H9 (cell line): ENCODE measurements at regions not wholly inside any gene's neighbourhood (a gene's known extent, or its start where the extent isn't known, plus 50 kb on each side); places are given as distances from the start of the nearest gene placed in this dataset.

Source experiments
- DNase-seq: peaks from one replicate; pipeline ENCODE4 v3.0.0-alpha.2; 2017
- H2AFZ ChIP-seq: one replicate; pipeline ENCODE4 v1.6.1; 2013; ENCODE audit warnings: mild to moderate bottlenecking, low read length, control low read depth, moderate library complexity
- H2AK5ac ChIP-seq: 2 replicates; pipeline ENCODE4 v1.6.1; 2013; ENCODE audit warnings: low read length, control low read depth, mixed read lengths; ENCODE audit not compliant: insufficient read length
- H2BK120ac ChIP-seq: one replicate; pipeline ENCODE4 v1.6.1; 2013; ENCODE audit warnings: low read depth, mild to moderate bottlenecking, low read length, control low read depth, inconsistent platforms; ENCODE audit not compliant: poor library complexity, severe bottlenecking
- H2BK12ac ChIP-seq: 2 replicates; pipeline ENCODE4 v1.6.1; 2013; ENCODE audit warnings: low read length, control low read depth, mixed read lengths, low read depth; ENCODE audit not compliant: insufficient read length
- H2BK15ac ChIP-seq: 2 replicates; pipeline ENCODE4 v1.6.1; 2013; ENCODE audit warnings: low read depth, low read length, control low read depth
- H2BK20ac ChIP-seq: one replicate; pipeline ENCODE4 v1.6.1; 2013; ENCODE audit warnings: low read depth, mild to moderate bottlenecking, low read length, control low read depth, inconsistent platforms; ENCODE audit not compliant: poor library complexity, severe bottlenecking
- H2BK5ac ChIP-seq: 2 replicates; pipeline ENCODE4 v1.6.1; 2013; ENCODE audit warnings: low read length, control low read depth, mixed read lengths; ENCODE audit not compliant: insufficient read length
- H3K14ac ChIP-seq: 2 replicates; pipeline ENCODE4 v1.6.1; 2013; ENCODE audit warnings: low read length, control low read depth; ENCODE audit not compliant: insufficient read depth
- H3K18ac ChIP-seq: 2 replicates; pipeline ENCODE4 v1.6.1; 2013; ENCODE audit warnings: low read depth, mild to moderate bottlenecking, mixed read lengths, low read length, control low read depth; ENCODE audit not compliant: insufficient read length
- H3K23ac ChIP-seq: 2 replicates; pipeline ENCODE4 v1.6.1; 2013; ENCODE audit warnings: low read length, control low read depth, mixed read lengths, low read depth; ENCODE audit not compliant: insufficient read length
- H3K23me2 ChIP-seq: 2 replicates; pipeline ENCODE4 v1.6.1; 2013; ENCODE audit warnings: low read depth, mild to moderate bottlenecking, mixed read lengths, low read length, control low read depth; ENCODE audit not compliant: insufficient read length, poor library complexity, severe bottlenecking
- H3K27ac ChIP-seq: 2 replicates; pipeline ENCODE4 v1.5.1; 2013; ENCODE audit warnings: low read length, control low read depth, mixed read lengths, low read depth; ENCODE audit not compliant: insufficient read length
- H3K27me3 ChIP-seq: 2 replicates; pipeline ENCODE4 v1.6.1; 2013; ENCODE audit warnings: low read length, control low read depth, inconsistent platforms; ENCODE audit not compliant: insufficient read depth
- H3K4ac ChIP-seq: 2 replicates; pipeline ENCODE4 v1.6.1; 2013; ENCODE audit warnings: low read depth, mild to moderate bottlenecking, control low read depth, inconsistent platforms, low read length, moderate library complexity
- H3K4me1 ChIP-seq: 2 replicates; pipeline ENCODE4 v1.6.1; 2013; ENCODE audit warnings: low read length, control low read depth, inconsistent platforms; ENCODE audit not compliant: insufficient read depth
- H3K4me2 ChIP-seq: 2 replicates; pipeline ENCODE4 v1.6.1; 2013; ENCODE audit warnings: low read length, control low read depth, mixed read lengths; ENCODE audit not compliant: insufficient read length, insufficient read depth
- H3K56ac ChIP-seq: 2 replicates; pipeline ENCODE4 v1.6.1; 2013; ENCODE audit warnings: low read depth, mild to moderate bottlenecking, mixed read lengths, low read length, control low read depth; ENCODE audit not compliant: insufficient read length
- H3K79me1 ChIP-seq: 2 replicates; pipeline ENCODE4 v1.6.1; 2013; ENCODE audit warnings: low read depth, mild to moderate bottlenecking, moderate library complexity, low read length, control low read depth, inconsistent platforms; ENCODE audit not compliant: insufficient read depth, poor library complexity, severe bottlenecking
- H3K79me2 ChIP-seq: 2 replicates; pipeline ENCODE4 v1.6.1; 2013; ENCODE audit warnings: low read length, control low read depth, inconsistent platforms; ENCODE audit not compliant: insufficient read depth
- H3K9ac ChIP-seq: 2 replicates; pipeline ENCODE4 v1.6.1; 2013; ENCODE audit warnings: low read length, control low read depth, mixed read lengths; ENCODE audit not compliant: insufficient read length; ENCODE audit errors: extremely low read depth
- H3K9me3 ChIP-seq: one replicate; pipeline ENCODE4 v1.6.1; 2013; ENCODE audit warnings: low read depth, low read length, inconsistent platforms; ENCODE audit not compliant: control insufficient read depth
- H3T11ph ChIP-seq: one replicate; pipeline ENCODE4 v1.6.1; 2013; ENCODE audit warnings: mild to moderate bottlenecking, low read length, control low read depth, inconsistent platforms
- H4K20me1 ChIP-seq: one replicate; pipeline ENCODE4 v1.6.1; 2013; ENCODE audit not compliant: control insufficient read depth, insufficient read length, insufficient read depth
- H4K5ac ChIP-seq: 2 replicates; pipeline ENCODE4 v1.6.1; 2013; ENCODE audit warnings: low read depth, mild to moderate bottlenecking, mixed read lengths, low read length, control low read depth; ENCODE audit not compliant: insufficient read length
- H4K8ac ChIP-seq: replicated peaks from 2 replicates; pipeline ENCODE4 v1.6.1; 2013; ENCODE audit warnings: low read length, control low read depth, mixed read lengths, low read depth; ENCODE audit not compliant: insufficient read length
- H4K91ac ChIP-seq: 2 replicates; pipeline ENCODE4 v1.6.1; 2013; ENCODE audit warnings: low read depth, mild to moderate bottlenecking, moderate library complexity, mixed read lengths, low read length, control low read depth; ENCODE audit not compliant: insufficient read length
- H3K27ac Mint-ChIP-seq, 3 experiments: 2 replicates in 2 of 3; 3 replicates in 1 of 3; pipeline ENCODE4 v1.8.0; 2020 to 2021; ENCODE audit warnings: mixed read lengths in 3 of 3, mild to moderate bottlenecking in 1 of 3, moderate library complexity in 1 of 3
- H3K27me3 Mint-ChIP-seq: 2 replicates; pipeline ENCODE4 v1.8.0; 2021; ENCODE audit warnings: low read depth, mild to moderate bottlenecking, moderate library complexity, mixed read lengths
- H3K36me3 Mint-ChIP-seq, 3 experiments: 2 replicates in 2 of 3; 3 replicates in 1 of 3; pipeline ENCODE4 v1.8.0; 2020 to 2021; ENCODE audit warnings: low read depth in 3 of 3, mixed read lengths in 3 of 3; ENCODE audit not compliant: insufficient read depth in 1 of 3
- H3K4me1 Mint-ChIP-seq, 2 experiments: 2 replicates each; pipeline ENCODE4 v1.8.0; 2020; ENCODE audit warnings: mixed read lengths in 2 of 2
- H3K4me3 Mint-ChIP-seq, 2 experiments: 2 replicates in 1 of 2; 3 replicates in 1 of 2; pipeline ENCODE4 v1.8.0; 2020 to 2021; ENCODE audit warnings: mild to moderate bottlenecking in 2 of 2, mixed read lengths in 2 of 2, moderate library complexity in 1 of 2
- H3K9me3 Mint-ChIP-seq, 2 experiments: 2 replicates in 1 of 2; 3 replicates in 1 of 2; pipeline ENCODE4 v1.8.0; 2020; ENCODE audit warnings: mild to moderate bottlenecking in 2 of 2, mixed read lengths in 2 of 2, moderate library complexity in 1 of 2
- CTCF ChIP-seq: fragments of 200-600 bp; sonication (generic); conservative IDR thresholded peaks from 3 replicates; pipeline ENCODE4 v1.8.0; 2021; ENCODE audit warnings: antibody characterized with exemption, mild to moderate bottlenecking
- WGBS: extraction: QIAGEN DNeasy Blood & Tissue Kit; methylation state at CpG from one replicate; pipeline ENCODE4 v1.1.7; 2013; ENCODE audit warnings: missing lambda C conversion rate, low lambda C conversion rate, mixed read lengths; ENCODE audit not compliant: insufficient read length; ENCODE audit errors: extremely low coverage; 5-methylcytosine and 5-hydroxymethylcytosine counted together

- no peaks in the 10 kb centered on the region for H3K9me3 Mint-ChIP-seq
- Histone ChIP-seq H4K20me1 (no peaks in the 10 kb centered on the region), H2BK20ac (no peak overlapping the region), H3K18ac (no peak overlapping the region), H3K79me1 (no peaks in the 10 kb centered on the region), H4K5ac (no peak overlapping the region), H3K4me1 (no peaks in the 10 kb centered on the region), H3K9ac (no peak overlapping the region), H3K56ac (no peak overlapping the region), H3T11ph (no peak overlapping the region), H3K27me3 (no peaks in the 10 kb centered on the region), H3K4ac (no peak overlapping the region), H2BK120ac (no peak overlapping the region), H4K8ac (no peak overlapping the region), H3K23me2 (no peaks in the 10 kb centered on the region), H3K79me2 (no peaks in the 10 kb centered on the region), H2BK15ac (no peak overlapping the region), H2BK5ac (no peak overlapping the region), H3K4me2 (no peak overlapping the region), H4K91ac (no peak overlapping the region), H3K9me3 (no peaks in the 10 kb centered on the region), H3K27ac (no peak overlapping the region), H3K14ac (no peak overlapping the region), H2AK5ac (no peak overlapping the region), H2BK12ac (no peak overlapping the region), H3K23ac (no peak overlapping the region), H2AFZ (no peak overlapping the region)
- H3K4me1 Mint-ChIP-seq: no peaks in the 10 kb centered on the region
- TF ChIP-seq CTCF: no peak
- no peak overlapping the region for H3K27ac Mint-ChIP-seq
- H3K27me3 Mint-ChIP-seq: peaks cover 3% of the 10 kb centered on the region
- H3K36me3 Mint-ChIP-seq: no peaks in the 10 kb centered on the region
- no peak overlapping the region for H3K4me3 Mint-ChIP-seq
- no peak for DNase-seq
- no CpG with 5 or more reads among the region's 5 CpGs for WGBS
Measured at GRCh38 chr3:59480486-59480995, 430.7 kb upstream of the CFAP20DC start.
